Lower leg skin (tissue), 4 donors: ENCODE measurements at regions not wholly inside any gene's neighbourhood (a gene's known extent, or its start where the extent isn't known, plus 50 kb on each side); places are given as distances from the start of the nearest gene placed in this dataset.

Experiments
- DNase-seq, 2 donors: peaks; one replicate each; pipeline ENCODE4 v3.0.0-alpha.2; 2019; ENCODE audit warnings: low spot score in 2 of 2
- H3K4me3 ChIP-seq: fragments of 200-600 bp; sonication (generic); 2 replicates; pipeline ENCODE4 v1.5.1; 2017; ENCODE audit warnings: mild to moderate bottlenecking, low read depth; ENCODE audit not compliant: poor library complexity, severe bottlenecking
- CTCF ChIP-seq, 3 donors: fragments of 450-650 bp; IDR thresholded peaks; one replicate each; pipeline ENCODE4 v1.5.1; 2016; ENCODE audit warnings: antibody characterized with exemption in 3 of 3, mild to moderate bottlenecking in 3 of 3, moderate library complexity in 2 of 3
- POLR2A ChIP-seq, 2 donors: fragments of 450-650 bp; IDR thresholded peaks; one replicate each; pipeline ENCODE4 v1.6.1; 2016 to 2017; ENCODE audit warnings: antibody characterized with exemption in 2 of 2, mild to moderate bottlenecking in 1 of 2, moderate library complexity in 1 of 2
- WGBS, 2 donors: methylation state at CpG; one replicate each; pipeline ENCODE4 v1.1.5; 2018; 5-methylcytosine and 5-hydroxymethylcytosine counted together
- intact Hi-C: fragments of 100-400 bp; cut with DNase I; formaldehyde crosslinking; loops from one replicate; pipeline ENCODE4 v1.15.0; 2023; ENCODE audit warnings: low total_unique reads

GRCh38 chr18:41324020-41324791, 630.8 kb upstream of the PIK3C3 start:
- intact Hi-C loops: no loop called here
- H3K4me3 ChIP-seq: no peak overlapping the region

GRCh38 chr18:41323044-41323443, 632.0 kb upstream of the PIK3C3 start:
- TF ChIP-seq CTCF (IDR thresholded peaks at IDR 0.05): no peak
- no peak for TF ChIP-seq POLR2A (IDR thresholded peaks at IDR 0.05)
- no peak for DNase-seq
- intact Hi-C loops: no loop called here
- H3K4me3 ChIP-seq: no peak overlapping the region

More at GRCh38 chr18:41324020-41324791, 630.8 kb upstream of the PIK3C3 start:
- TF ChIP-seq POLR2A (IDR thresholded peaks at IDR 0.05) (no peak), CTCF (IDR thresholded peaks at IDR 0.05) (no peak)
- 73 to 78% methylated on average over 2 of the region's 2 CpGs for WGBS, 2 donors
- DNase-seq: no peak

- intact Hi-C loops: no loop called here
- TF ChIP-seq POLR2A (IDR thresholded peaks at IDR 0.05) (no peak), CTCF (IDR thresholded peaks at IDR 0.05) (no peak)
- no peak overlapping the region for H3K4me3 ChIP-seq
- DNase-seq: no peak
- 45 to 53% methylated on average over 2 of the region's 2 CpGs for WGBS, 2 donors
Observed at GRCh38 chr18:41320100-41320499, 634.9 kb upstream of the PIK3C3 start.

GRCh38 chr18:41315134-41315533, 639.9 kb upstream of the PIK3C3 start:
- intact Hi-C loops: no loop called here
- TF ChIP-seq CTCF (IDR thresholded peaks at IDR 0.05): no peak
- no peak for TF ChIP-seq POLR2A (IDR thresholded peaks at IDR 0.05)
- WGBS, 2 donors: 77 to 85% methylated on average over 3 of the region's 3 CpGs
- H3K4me3 ChIP-seq: no peak overlapping the region
- DNase-seq: no peak

GRCh38 chr18:41311571-41312547, 643.2 kb upstream of the PIK3C3 start:
- WGBS, 2 donors: 44 to 52% methylated on average over 3 of the region's 3 CpGs
- no peak overlapping the region for H3K4me3 ChIP-seq
- intact Hi-C loops: no loop called here
- DNase-seq: no peak
- no peak for TF ChIP-seq CTCF (IDR thresholded peaks at IDR 0.05)
- TF ChIP-seq POLR2A (IDR thresholded peaks at IDR 0.05): no peak
